C4-2B (cell line): ENCODE measurements at regions not wholly inside any gene's neighbourhood (a gene's known extent, or its start where the extent isn't known, plus 50 kb on each side); places are given as distances from the start of the nearest gene placed in this dataset.
"Not testable (repeated sequence)": the region's sequence is repeated elsewhere in the genome, so short reads cannot be mapped to it uniquely, and the experiment has no call there.

Source experiments
- ZFX ChIP-seq: fragments of 450-650 bp; IDR thresholded peaks from 2 replicates; pipeline ENCODE4 v1.6.1; 2017
- TF ChIP-seq, protein P1 (sequence below): fragments of 450-650 bp; conservative IDR thresholded peaks from 2 replicates; pipeline ENCODE4 v1.5.1; 2017; ENCODE audit warnings: mild to moderate bottlenecking

DNA sequence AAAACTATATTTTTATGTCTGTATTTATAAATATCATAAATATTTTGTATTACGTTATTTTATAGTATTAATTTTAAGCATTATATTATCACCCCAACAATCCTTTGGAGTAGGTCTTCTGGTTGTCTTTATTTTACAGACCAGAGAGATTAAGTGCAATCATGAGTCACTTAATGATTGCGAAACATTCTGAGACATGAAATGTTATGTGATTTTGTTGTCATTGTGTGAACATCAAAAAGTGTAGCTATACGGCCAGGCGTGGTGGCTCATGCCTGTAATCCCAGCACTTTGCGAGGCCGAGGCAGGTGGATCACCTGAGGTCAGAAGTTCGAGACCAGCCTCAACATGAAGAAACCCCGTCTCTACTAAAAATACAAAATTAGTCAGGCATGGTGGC is 178.8 kb upstream of the NR2F2 start:
- TF ChIP-seq, protein P1, sequence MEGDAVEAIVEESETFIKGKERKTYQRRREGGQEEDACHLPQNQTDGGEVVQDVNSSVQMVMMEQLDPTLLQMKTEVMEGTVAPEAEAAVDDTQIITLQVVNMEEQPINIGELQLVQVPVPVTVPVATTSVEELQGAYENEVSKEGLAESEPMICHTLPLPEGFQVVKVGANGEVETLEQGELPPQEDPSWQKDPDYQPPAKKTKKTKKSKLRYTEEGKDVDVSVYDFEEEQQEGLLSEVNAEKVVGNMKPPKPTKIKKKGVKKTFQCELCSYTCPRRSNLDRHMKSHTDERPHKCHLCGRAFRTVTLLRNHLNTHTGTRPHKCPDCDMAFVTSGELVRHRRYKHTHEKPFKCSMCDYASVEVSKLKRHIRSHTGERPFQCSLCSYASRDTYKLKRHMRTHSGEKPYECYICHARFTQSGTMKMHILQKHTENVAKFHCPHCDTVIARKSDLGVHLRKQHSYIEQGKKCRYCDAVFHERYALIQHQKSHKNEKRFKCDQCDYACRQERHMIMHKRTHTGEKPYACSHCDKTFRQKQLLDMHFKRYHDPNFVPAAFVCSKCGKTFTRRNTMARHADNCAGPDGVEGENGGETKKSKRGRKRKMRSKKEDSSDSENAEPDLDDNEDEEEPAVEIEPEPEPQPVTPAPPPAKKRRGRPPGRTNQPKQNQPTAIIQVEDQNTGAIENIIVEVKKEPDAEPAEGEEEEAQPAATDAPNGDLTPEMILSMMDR = not testable (repeated sequence)
- not testable (repeated sequence) for TF ChIP-seq ZFX
